HepG2 (cell line): ENCODE measurements at regions not wholly inside any gene's neighbourhood (a gene's known extent, or its start where the extent isn't known, plus 50 kb on each side); places are given as distances from the start of the nearest gene placed in this dataset.

Experiments
- AHR ChIP-seq: IDR thresholded peaks from 2 replicates; pipeline ENCODE4 v1.6.1; 2018; ENCODE audit warnings: missing genetic modification reagents, missing compliant biosample characterization
- GFI1 ChIP-seq: sonication (generic); formaldehyde crosslinking; IDR thresholded peaks from 2 replicates; pipeline ENCODE4 v1.5.0; 2020; ENCODE audit warnings: missing genetic modification reagents, mild to moderate bottlenecking, borderline replicate concordance
- GTF2F1 ChIP-seq: fragments of 150-350 bp; IDR thresholded peaks from 2 replicates; pipeline ENCODE4 v1.6.1; 2014; ENCODE audit warnings: low read length
- IRF2 ChIP-seq: IDR thresholded peaks from 2 replicates; pipeline ENCODE4 v1.6.1; 2018; ENCODE audit warnings: missing genetic modification reagents, missing compliant biosample characterization
- LCORL ChIP-seq, 2 experiments: fragments of 450-650 bp in 1 of 2; sonication (generic) in 1 of 2; formaldehyde crosslinking in 1 of 2; IDR thresholded peaks; 2 replicates each; pipeline versions ENCODE4 v1.5.0 to v1.6.1; 2017 to 2020; ENCODE audit warnings: antibody characterized with exemption in 1 of 2, missing genetic modification reagents in 1 of 2
- POGZ ChIP-seq: sonication (generic); formaldehyde crosslinking; IDR thresholded peaks from 2 replicates; pipeline ENCODE4 v1.4.0; 2020; ENCODE audit warnings: mild to moderate bottlenecking, missing genetic modification reagents
- SIX1 ChIP-seq: sonication (generic); formaldehyde crosslinking; IDR thresholded peaks from 2 replicates; pipeline ENCODE4 v1.4.0; 2020; ENCODE audit warnings: missing genetic modification reagents, borderline replicate concordance
- SOX6 ChIP-seq, 2 experiments: fragments of 450-650 bp in 1 of 2; sonication (generic) in 1 of 2; formaldehyde crosslinking in 1 of 2; IDR thresholded peaks; 2 replicates each; pipeline versions ENCODE4 v1.4.0 to v1.6.1; 2017 to 2020; ENCODE audit warnings: antibody characterized with exemption in 1 of 2, mild to moderate bottlenecking in 1 of 2, missing genetic modification reagents in 1 of 2
- XBP1 ChIP-seq: sonication (generic); formaldehyde crosslinking; IDR thresholded peaks from 2 replicates; pipeline ENCODE4 v1.5.0; 2020; ENCODE audit warnings: missing genetic modification reagents
- ZFP82 ChIP-seq: sonication (generic); formaldehyde crosslinking; IDR thresholded peaks from 2 replicates; pipeline ENCODE4 v1.5.1; 2020; ENCODE audit warnings: mild to moderate bottlenecking, missing genetic modification reagents, borderline replicate concordance
- ZNF614 ChIP-seq: IDR thresholded peaks from 2 replicates; pipeline ENCODE4 v1.6.1; 2018; ENCODE audit warnings: missing biosample characterization, missing genetic modification reagents, inconsistent platforms, borderline replicate concordance
- ZSCAN21 ChIP-seq: sonication (generic); formaldehyde crosslinking; IDR thresholded peaks from 2 replicates; pipeline ENCODE4 v1.8.0; 2022; ENCODE audit warnings: mild to moderate bottlenecking, missing genetic modification reagents, moderate library complexity, borderline replicate concordance
- TF ChIP-seq, protein P1 (sequence below): IDR thresholded peaks from 2 replicates; pipeline ENCODE4 v1.6.1; 2012; ENCODE audit warnings: low read length, improper control_type of control experiment
- TF ChIP-seq, protein P2 (sequence below): sonication (generic); formaldehyde crosslinking; IDR thresholded peaks from 2 replicates; pipeline ENCODE4 v1.9.0; 2021; ENCODE audit warnings: missing genetic modification reagents, borderline replicate concordance
- TF ChIP-seq, protein P3 (sequence below): sonication (generic); formaldehyde crosslinking; IDR thresholded peaks from 2 replicates; pipeline ENCODE4 v1.4.0; 2020; ENCODE audit warnings: mild to moderate bottlenecking, missing genetic modification reagents
- TF ChIP-seq, protein P4 (sequence below): sonication (generic); formaldehyde crosslinking; IDR thresholded peaks from 2 replicates; pipeline ENCODE4 v1.5.0; 2020; ENCODE audit warnings: mild to moderate bottlenecking, missing genetic modification reagents, moderate library complexity
- TF ChIP-seq, protein P5 (sequence below): sonication (generic); formaldehyde crosslinking; IDR thresholded peaks from 2 replicates; pipeline ENCODE4 v1.8.1; 2022; ENCODE audit warnings: mild to moderate bottlenecking, missing genetic modification reagents

DNA sequence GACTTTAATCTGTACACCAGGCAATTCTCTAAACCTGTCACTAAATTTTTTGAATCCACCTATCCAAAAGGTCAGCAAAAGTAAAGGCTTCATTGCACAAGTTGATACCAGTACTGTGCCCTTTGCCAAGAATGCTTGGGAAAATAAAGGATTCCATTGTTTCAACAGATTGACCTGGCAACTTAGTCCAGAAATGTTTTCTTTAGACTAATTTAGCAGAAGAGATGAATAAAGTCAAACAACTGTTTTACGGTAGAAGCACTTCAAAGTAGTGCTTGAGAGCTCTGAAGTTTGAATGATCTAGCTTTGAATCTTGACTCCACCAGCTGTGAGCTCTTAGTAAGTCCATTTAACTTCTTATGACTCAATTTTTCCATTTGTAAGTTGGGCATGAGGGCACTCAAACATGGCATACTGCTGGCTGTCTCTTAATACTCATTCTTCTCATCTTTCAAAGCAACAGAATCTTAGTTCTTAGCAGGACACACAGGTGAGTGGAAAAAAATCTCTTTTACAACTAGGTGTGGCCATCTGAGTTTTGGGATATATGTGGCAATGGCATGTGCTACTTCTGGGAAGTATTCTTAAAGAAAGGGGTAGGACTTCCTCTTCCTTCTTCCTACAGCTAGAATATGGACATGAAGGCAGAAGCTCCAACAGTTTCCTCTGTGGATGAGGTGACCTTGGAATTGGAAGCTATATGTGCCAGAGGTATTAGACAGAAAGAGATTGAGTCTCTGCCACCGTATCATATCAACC lies 55.9 kb upstream of the LOC128125822 start (continued):
- TF ChIP-seq, protein P1, sequence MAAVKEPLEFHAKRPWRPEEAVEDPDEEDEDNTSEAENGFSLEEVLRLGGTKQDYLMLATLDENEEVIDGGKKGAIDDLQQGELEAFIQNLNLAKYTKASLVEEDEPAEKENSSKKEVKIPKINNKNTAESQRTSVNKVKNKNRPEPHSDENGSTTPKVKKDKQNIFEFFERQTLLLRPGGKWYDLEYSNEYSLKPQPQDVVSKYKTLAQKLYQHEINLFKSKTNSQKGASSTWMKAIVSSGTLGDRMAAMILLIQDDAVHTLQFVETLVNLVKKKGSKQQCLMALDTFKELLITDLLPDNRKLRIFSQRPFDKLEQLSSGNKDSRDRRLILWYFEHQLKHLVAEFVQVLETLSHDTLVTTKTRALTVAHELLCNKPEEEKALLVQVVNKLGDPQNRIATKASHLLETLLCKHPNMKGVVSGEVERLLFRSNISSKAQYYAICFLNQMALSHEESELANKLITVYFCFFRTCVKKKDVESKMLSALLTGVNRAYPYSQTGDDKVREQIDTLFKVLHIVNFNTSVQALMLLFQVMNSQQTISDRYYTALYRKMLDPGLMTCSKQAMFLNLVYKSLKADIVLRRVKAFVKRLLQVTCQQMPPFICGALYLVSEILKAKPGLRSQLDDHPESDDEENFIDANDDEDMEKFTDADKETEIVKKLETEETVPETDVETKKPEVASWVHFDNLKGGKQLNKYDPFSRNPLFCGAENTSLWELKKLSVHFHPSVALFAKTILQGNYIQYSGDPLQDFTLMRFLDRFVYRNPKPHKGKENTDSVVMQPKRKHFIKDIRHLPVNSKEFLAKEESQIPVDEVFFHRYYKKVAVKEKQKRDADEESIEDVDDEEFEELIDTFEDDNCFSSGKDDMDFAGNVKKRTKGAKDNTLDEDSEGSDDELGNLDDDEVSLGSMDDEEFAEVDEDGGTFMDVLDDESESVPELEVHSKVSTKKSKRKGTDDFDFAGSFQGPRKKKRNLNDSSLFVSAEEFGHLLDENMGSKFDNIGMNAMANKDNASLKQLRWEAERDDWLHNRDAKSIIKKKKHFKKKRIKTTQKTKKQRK, result no peak
- TF ChIP-seq SIX1 (peak; percentile 85; the same call in 1 of the 2 replicates), XBP1 (CRISPR knock-in tag) (no peak), IRF2 (peak; percentile 62; the same call in 1 of the 2 replicates), ZNF614 (CRISPR knock-in tag) (peak; percentile 60; the same call in 1 of the 2 replicates), SOX6 (IDR thresholded peaks at IDR 0.05) (no peak), SOX6 (CRISPR knock-in tag; IDR thresholded peaks at IDR 0.05) (peak; percentile 99), LCORL (IDR thresholded peaks at IDR 0.05) (peak; percentile 82), LCORL (CRISPR knock-in tag; IDR thresholded peaks at IDR 0.05) (peak; percentile 28; the same call in 1 of the 2 replicates), POGZ (peak; percentile 84), ZFP82 (CRISPR knock-in tag) (0 out of 2 replicates have a peak, but pooled peaks have one; percentile 33), AHR (no peak), GTF2F1 (0 out of 2 replicates have a peak, but pooled peaks have one; percentile 44), ZSCAN21 (CRISPR knock-in tag) (no peak; the same call in 1 of the 2 replicates), GFI1 (CRISPR knock-in tag) (peak; percentile 89)
- TF ChIP-seq, protein P2, sequence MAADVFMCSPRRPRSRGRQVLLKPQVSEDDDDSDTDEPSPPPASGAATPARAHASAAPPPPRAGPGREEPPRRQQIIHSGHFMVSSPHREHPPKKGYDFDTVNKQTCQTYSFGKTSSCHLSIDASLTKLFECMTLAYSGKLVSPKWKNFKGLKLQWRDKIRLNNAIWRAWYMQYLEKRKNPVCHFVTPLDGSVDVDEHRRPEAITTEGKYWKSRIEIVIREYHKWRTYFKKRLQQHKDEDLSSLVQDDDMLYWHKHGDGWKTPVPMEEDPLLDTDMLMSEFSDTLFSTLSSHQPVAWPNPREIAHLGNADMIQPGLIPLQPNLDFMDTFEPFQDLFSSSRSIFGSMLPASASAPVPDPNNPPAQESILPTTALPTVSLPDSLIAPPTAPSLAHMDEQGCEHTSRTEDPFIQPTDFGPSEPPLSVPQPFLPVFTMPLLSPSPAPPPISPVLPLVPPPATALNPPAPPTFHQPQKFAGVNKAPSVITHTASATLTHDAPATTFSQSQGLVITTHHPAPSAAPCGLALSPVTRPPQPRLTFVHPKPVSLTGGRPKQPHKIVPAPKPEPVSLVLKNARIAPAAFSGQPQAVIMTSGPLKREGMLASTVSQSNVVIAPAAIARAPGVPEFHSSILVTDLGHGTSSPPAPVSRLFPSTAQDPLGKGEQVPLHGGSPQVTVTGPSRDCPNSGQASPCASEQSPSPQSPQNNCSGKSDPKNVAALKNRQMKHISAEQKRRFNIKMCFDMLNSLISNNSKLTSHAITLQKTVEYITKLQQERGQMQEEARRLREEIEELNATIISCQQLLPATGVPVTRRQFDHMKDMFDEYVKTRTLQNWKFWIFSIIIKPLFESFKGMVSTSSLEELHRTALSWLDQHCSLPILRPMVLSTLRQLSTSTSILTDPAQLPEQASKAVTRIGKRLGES, result no peak
- TF ChIP-seq, protein P3, sequence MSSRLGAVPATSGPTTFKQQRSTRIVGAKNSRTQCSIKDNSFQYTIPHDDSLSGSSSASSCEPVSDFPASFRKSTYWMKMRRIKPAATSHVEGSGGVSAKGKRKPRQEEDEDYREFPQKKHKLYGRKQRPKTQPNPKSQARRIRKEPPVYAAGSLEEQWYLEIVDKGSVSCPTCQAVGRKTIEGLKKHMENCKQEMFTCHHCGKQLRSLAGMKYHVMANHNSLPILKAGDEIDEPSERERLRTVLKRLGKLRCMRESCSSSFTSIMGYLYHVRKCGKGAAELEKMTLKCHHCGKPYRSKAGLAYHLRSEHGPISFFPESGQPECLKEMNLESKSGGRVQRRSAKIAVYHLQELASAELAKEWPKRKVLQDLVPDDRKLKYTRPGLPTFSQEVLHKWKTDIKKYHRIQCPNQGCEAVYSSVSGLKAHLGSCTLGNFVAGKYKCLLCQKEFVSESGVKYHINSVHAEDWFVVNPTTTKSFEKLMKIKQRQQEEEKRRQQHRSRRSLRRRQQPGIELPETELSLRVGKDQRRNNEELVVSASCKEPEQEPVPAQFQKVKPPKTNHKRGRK (CRISPR knock-in tag), result no peak
- TF ChIP-seq, protein P4, sequence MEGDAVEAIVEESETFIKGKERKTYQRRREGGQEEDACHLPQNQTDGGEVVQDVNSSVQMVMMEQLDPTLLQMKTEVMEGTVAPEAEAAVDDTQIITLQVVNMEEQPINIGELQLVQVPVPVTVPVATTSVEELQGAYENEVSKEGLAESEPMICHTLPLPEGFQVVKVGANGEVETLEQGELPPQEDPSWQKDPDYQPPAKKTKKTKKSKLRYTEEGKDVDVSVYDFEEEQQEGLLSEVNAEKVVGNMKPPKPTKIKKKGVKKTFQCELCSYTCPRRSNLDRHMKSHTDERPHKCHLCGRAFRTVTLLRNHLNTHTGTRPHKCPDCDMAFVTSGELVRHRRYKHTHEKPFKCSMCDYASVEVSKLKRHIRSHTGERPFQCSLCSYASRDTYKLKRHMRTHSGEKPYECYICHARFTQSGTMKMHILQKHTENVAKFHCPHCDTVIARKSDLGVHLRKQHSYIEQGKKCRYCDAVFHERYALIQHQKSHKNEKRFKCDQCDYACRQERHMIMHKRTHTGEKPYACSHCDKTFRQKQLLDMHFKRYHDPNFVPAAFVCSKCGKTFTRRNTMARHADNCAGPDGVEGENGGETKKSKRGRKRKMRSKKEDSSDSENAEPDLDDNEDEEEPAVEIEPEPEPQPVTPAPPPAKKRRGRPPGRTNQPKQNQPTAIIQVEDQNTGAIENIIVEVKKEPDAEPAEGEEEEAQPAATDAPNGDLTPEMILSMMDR (CRISPR knock-in tag), result 0 out of 2 replicates have a peak, but pooled peaks have one; percentile 3
- TF ChIP-seq, protein P5, sequence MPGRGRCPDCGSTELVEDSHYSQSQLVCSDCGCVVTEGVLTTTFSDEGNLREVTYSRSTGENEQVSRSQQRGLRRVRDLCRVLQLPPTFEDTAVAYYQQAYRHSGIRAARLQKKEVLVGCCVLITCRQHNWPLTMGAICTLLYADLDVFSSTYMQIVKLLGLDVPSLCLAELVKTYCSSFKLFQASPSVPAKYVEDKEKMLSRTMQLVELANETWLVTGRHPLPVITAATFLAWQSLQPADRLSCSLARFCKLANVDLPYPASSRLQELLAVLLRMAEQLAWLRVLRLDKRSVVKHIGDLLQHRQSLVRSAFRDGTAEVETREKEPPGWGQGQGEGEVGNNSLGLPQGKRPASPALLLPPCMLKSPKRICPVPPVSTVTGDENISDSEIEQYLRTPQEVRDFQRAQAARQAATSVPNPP (CRISPR knock-in tag), result no peak
